ENCODE measurements at regions not wholly inside any gene's neighbourhood (a gene's known extent, or its start where the extent isn't known, plus 50 kb on each side); places are given as distances from the start of the nearest gene placed in this dataset.

- TF ChIP-seq CTCF (IDR thresholded peaks at IDR 0.05) (no peak), ZBTB21 (CRISPR knock-in tag; IDR thresholded peaks at IDR 0.05; ENCODE audit: borderline replicate concordance) (no peak), NR3C1 (CRISPR knock-in tag; conservative IDR thresholded peaks at IDR 0.05; ENCODE audit: low read depth) (no peak)
- TF ChIP-seq, protein P1, sequence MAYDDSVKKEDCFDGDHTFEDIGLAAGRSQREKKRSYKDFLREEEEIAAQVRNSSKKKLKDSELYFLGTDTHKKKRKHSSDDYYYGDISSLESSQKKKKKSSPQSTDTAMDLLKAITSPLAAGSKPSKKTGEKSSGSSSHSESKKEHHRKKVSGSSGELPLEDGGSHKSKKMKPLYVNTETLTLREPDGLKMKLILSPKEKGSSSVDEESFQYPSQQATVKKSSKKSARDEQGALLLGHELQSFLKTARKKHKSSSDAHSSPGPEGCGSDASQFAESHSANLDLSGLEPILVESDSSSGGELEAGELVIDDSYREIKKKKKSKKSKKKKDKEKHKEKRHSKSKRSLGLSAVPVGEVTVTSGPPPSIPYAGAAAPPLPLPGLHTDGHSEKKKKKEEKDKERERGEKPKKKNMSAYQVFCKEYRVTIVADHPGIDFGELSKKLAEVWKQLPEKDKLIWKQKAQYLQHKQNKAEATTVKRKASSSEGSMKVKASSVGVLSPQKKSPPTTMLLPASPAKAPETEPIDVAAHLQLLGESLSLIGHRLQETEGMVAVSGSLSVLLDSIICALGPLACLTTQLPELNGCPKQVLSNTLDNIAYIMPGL (CRISPR knock-in tag; IDR thresholded peaks at IDR 0.05) = no peak
These were observed 76.0 kb downstream of the TMEM270 start for GRCh38 chr7:73936967-73937366.
